ENCODE measurements at regions not wholly inside any gene's neighbourhood (a gene's known extent, or its start where the extent isn't known, plus 50 kb on each side); places are given as distances from the start of the nearest gene placed in this dataset.

DNA sequence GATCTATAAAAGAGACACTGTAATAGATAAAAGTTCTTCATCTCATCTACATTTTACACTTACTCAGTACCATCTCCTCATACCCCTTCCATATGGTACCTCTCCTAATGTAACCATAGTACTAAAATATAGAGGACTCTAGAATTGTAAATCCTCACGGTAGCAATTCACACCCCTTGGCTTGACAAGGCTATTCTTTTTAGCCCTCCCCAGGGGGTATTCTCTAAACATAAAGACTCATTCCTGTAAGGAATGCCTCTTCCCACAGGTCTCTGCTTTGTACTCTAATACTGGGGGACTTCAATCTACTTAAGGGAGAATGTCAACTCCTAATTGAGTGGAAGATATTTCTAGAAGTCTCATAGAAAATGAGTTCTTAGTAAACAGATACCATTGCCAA, 85.9 kb downstream of the VIP start:
- H3K4me3 ChIP-seq (replicated peaks; ENCODE audit: low read depth, low read length), result no peak overlapping the region
- TF ChIP-seq, protein P1, sequence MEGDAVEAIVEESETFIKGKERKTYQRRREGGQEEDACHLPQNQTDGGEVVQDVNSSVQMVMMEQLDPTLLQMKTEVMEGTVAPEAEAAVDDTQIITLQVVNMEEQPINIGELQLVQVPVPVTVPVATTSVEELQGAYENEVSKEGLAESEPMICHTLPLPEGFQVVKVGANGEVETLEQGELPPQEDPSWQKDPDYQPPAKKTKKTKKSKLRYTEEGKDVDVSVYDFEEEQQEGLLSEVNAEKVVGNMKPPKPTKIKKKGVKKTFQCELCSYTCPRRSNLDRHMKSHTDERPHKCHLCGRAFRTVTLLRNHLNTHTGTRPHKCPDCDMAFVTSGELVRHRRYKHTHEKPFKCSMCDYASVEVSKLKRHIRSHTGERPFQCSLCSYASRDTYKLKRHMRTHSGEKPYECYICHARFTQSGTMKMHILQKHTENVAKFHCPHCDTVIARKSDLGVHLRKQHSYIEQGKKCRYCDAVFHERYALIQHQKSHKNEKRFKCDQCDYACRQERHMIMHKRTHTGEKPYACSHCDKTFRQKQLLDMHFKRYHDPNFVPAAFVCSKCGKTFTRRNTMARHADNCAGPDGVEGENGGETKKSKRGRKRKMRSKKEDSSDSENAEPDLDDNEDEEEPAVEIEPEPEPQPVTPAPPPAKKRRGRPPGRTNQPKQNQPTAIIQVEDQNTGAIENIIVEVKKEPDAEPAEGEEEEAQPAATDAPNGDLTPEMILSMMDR (IDR thresholded peaks at IDR 0.05; ENCODE audit: low read depth, low read length, missing control alignments), result no peak
- DNase-seq (ENCODE audit: extremely low read depth, low read depth), result no peak

DNA sequence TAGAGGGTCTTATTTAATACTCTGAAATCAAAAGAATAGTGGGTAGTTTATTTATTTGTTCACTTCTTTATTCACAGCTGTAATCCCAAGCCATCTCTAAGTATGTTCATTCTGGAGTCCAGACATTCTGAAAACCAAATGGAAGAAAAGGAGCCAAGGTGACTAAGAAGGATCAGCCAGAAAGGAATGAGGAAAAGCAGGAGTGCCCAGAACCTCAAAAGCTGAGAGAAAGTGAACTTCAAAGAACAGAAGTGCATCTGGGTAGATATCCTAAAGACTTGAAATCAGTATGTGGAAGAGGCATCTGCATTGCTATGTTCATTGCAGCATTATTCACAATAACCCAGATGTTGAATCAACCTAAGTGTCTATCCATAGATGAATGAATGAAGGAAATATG, 94.8 kb downstream of the VIP start:
- no peak for DNase-seq (ENCODE audit: extremely low read depth, low read depth)
- H3K4me3 ChIP-seq (replicated peaks; ENCODE audit: low read depth, low read length), result no peak overlapping the region
- TF ChIP-seq, protein P1 (IDR thresholded peaks at IDR 0.05; ENCODE audit: low read depth, low read length, missing control alignments), result no peak

DNA sequence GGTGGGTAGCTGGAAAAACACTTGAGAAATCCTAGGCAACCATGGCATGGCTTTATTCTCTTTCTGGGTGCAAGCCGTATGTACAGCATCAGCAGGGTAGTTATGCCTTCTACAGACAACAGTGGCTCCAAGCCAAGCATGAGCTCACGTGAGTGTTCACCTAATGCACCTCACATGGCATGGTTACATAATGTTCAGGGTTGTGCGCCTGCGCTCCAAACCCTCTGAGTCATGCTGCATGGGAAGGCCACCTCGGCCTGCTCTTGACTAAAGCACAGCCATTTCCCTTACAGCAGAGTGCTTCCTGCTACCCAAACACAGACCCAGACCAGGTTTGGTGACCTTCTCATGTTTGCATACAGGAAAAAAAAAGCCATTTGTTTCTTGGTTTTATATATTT, 96.2 kb downstream of the VIP start:
- DNase-seq (ENCODE audit: extremely low read depth, low read depth), result no peak
- TF ChIP-seq, protein P1 (IDR thresholded peaks at IDR 0.05; ENCODE audit: low read depth, low read length, missing control alignments), result no peak
- H3K4me3 ChIP-seq (replicated peaks; ENCODE audit: low read depth, low read length), result no peak overlapping the region

DNA sequence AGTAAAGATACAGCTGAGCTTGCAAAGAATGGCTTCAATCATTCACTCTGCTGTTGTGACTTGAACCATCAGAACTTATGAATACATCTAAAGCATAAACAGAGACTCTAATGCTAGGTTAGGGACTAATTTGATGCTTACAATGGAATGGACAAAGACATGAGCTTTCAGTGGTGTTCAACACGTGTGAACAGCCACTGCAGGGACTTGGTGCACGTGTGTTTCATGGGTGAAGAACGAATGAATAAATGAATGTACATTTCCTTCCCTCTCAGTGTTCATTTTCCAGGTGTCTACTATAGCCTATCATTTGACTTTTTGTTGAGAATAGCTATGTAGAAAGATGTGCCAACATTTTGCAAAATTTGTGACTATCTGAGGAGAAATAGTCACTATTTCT, 98.3 kb downstream of the VIP start:
- TF ChIP-seq, protein P1 (IDR thresholded peaks at IDR 0.05; ENCODE audit: low read depth, low read length, missing control alignments), result no peak
- no peak overlapping the region for H3K4me3 ChIP-seq (replicated peaks; ENCODE audit: low read depth, low read length)
- no peak for DNase-seq (ENCODE audit: extremely low read depth, low read depth)

DNA sequence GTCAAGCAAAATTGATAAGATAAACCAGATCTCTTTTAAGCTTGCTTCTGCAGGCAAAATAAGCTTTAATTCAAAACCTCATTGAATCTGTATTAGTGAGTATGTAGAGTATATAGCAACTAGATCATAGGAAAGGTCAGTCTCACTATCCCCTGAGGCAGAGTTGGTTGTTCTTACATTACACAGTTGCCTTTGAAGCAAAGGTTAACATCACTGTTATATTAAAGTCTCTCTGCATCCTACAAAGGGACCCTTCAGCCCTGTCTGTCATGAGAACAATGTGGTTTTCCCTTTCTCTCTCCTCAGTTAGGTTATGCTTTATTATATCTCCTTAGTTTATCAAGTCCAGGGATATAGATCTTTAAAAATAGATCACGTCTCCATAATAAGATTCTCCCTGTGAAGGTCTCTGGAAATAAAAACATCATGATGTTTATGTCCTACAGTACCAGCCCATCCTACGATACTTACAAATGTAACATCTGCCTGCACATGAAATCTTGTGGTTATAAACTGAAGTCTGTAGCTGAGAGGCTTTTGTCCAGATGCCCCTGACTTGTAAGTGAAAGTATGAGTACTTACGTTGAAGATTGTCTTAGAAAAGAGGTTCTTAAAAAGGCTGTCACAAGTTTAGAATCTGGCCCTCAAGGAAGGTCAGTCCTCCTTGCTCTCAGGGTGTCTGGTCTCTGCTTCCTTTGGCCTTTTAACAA, 103.6 kb downstream of the VIP start:
- DNase-seq (ENCODE audit: extremely low read depth, low read depth), result no peak

DNA sequence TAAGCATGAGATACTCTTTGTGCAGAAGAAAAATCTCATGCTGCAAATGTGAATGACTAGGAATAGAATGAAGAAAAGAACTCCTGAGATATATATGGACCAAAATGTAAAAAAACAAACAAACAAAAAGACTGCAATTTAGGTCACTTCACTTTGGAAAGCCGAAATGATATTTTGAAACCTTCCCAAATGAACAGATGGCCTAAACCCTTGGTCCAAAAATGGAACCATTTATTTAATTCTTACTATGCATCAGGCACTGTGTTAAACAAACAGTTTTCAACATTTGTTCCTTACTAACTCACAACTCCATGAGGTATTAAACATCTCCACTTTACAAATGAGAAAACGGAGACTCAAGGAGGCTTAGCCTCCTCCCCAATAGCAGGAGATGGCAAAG, 107.5 kb downstream of the VIP start:
- TF ChIP-seq, protein P1 (IDR thresholded peaks at IDR 0.05; ENCODE audit: low read depth, low read length, missing control alignments), result no peak
- no peak overlapping the region for H3K4me3 ChIP-seq (replicated peaks; ENCODE audit: low read depth, low read length)
- DNase-seq (ENCODE audit: extremely low read depth, low read depth), result no peak

More for the DNA sequence above, 103.6 kb downstream of the VIP start:
- no peak overlapping the region for H3K4me3 ChIP-seq (replicated peaks; ENCODE audit: low read depth, low read length)
- TF ChIP-seq, protein P1 (IDR thresholded peaks at IDR 0.05; ENCODE audit: low read depth, low read length, missing control alignments), result no peak

DNA sequence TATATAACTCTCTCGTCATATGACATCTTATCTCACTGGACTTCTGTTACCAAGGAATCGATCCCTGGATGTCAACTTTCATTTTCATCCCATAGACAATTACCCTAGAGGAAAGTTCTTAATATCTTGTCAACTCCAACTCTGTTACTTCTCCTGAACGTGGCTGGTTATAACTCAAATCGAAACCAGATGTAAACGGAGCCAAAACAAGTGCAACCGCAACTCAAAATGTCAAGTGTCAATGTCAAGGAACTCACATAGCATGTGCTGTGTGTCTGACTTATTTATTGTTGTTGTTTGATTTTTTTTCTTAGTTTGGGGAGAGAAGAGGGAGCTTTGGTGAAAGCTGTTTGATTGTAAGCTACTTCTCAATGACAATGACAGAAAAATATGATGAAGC, 108.6 kb downstream of the VIP start:
- DNase-seq (ENCODE audit: extremely low read depth, low read depth), result no peak
- TF ChIP-seq, protein P1 (IDR thresholded peaks at IDR 0.05; ENCODE audit: low read depth, low read length, missing control alignments), result no peak
- H3K4me3 ChIP-seq (replicated peaks; ENCODE audit: low read depth, low read length), result no peak overlapping the region
